ENCODE measurements at regions not wholly inside any gene's neighbourhood (a gene's known extent, or its start where the extent isn't known, plus 50 kb on each side); places are given as distances from the start of the nearest gene placed in this dataset.
"Not testable (repeated sequence)": the region's sequence is repeated elsewhere in the genome, so short reads cannot be mapped to it uniquely, and the experiment has no call there.

GRCh38 chr5:8829323-8830029 is 716.4 kb downstream of the SEMA5A start:
- peak in 1 of 4 donors; percentile 3 for DNase-seq (ENCODE audit: low read depth in 4 of 4, low spot score in 3 of 4)

- no peak for DNase-seq (ENCODE audit: low read depth in 4 of 4, low spot score in 3 of 4)
Measured at GRCh38 chr5:8831251-8831650, 714.6 kb downstream of the SEMA5A start.

- no peak for DNase-seq (ENCODE audit: low read depth in 4 of 4, low spot score in 3 of 4)
Measured at GRCh38 chr5:8831854-8832253, 714.0 kb downstream of the SEMA5A start.

DNA sequence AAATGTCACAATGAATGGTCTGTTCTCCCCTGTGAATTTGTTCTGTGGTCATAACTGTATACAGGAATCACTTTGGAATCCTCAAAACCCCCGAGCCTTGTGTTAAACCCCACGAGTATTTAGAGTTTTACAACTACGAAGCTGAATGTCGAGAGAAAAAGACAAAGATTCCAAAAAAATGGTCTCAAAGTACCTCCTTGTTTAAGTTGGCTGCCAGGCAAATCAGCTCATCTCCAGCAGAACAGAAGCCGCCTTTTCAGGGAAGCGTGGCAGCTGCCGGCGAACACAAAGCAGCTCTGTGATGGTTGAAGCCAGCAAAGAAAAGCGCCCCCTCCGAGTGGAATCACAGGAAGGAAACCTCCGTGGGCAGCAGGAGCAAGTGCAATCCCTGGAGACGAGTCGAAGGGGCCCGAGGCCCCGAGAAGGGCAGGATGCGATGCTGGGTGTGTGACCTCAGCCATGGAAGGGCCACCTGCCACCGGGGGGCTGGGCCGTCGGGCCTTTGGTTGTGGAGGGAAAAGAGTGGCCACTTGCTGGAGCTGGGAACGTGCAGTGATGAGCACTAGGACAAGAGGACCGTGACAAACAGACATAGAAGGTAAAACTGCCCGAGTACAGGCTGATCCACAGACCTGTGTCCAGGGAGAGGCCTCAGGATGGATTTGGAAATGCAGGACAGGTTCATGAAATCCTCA is 706.4 kb downstream of the SEMA5A start:
- no peak for DNase-seq (ENCODE audit: low read depth in 4 of 4, low spot score in 3 of 4)

- no peak for DNase-seq (ENCODE audit: low read depth in 4 of 4, low spot score in 3 of 4)
Measured at GRCh38 chr5:8840237-8840636, 705.6 kb downstream of the SEMA5A start.

- DNase-seq (ENCODE audit: low read depth in 4 of 4, low spot score in 3 of 4): not testable (repeated sequence)
Measured at GRCh38 chr5:8840746-8841145, 705.1 kb downstream of the SEMA5A start.

DNA sequence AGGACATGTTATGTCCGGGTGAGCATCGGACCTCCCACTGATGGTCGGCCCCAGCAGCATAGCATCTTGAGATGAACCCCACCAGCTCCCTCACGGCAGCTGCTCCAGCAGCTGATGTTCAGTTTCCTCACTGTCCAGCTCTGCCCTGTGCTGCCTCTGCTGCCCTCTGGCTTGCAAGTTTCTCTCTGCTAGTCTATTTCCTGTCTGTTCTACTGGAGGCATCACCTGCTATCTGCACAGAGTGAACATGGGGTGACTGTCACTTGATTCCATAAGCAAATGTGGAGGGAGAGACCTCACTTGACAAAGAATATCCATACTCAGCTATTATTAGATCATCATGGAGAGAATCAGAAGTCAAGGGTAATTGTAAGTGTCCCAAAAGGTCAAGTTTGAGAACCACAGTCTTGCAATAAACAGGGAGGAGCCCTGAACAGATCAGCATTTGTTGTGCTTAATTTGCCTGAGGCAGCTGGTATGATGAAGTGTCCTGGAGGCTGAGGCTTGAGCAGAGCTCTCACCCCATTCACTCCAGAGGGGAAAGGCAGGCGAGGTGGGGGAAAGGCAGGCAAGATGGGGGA is 702.8 kb downstream of the SEMA5A start:
- no peak for DNase-seq (ENCODE audit: low read depth in 4 of 4, low spot score in 3 of 4)

- DNase-seq (ENCODE audit: low read depth in 4 of 4, low spot score in 3 of 4): no peak
Measured at GRCh38 chr5:8843771-8844170, 702.1 kb downstream of the SEMA5A start.

GRCh38 chr5:8844206-8844605 is 701.7 kb downstream of the SEMA5A start:
- DNase-seq (ENCODE audit: low read depth in 4 of 4, low spot score in 3 of 4): no peak

GRCh38 chr5:8844847-8845246 is 701.0 kb downstream of the SEMA5A start:
- no peak for DNase-seq (ENCODE audit: low read depth in 4 of 4, low spot score in 3 of 4)

DNA sequence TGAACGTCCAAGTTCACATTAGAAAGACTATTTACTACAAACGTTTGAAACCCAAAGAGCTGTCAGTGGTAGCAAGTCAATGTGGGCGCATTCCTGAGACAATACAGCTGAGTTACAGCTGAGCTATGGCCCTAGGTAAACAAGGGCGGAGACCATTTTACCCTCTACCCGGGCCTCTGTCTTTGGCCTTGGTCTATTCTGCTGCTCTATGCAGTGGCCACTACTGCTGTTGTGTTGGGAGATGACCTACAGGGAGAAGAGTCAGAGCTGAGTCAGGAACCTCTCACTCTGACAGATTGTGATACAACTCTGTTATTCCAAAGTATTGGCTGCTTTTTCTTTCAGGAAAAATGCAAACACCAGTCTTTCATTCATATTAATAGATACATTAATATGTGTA is 700.6 kb downstream of the SEMA5A start:
- no peak for DNase-seq (ENCODE audit: low read depth in 4 of 4, low spot score in 3 of 4)

DNA sequence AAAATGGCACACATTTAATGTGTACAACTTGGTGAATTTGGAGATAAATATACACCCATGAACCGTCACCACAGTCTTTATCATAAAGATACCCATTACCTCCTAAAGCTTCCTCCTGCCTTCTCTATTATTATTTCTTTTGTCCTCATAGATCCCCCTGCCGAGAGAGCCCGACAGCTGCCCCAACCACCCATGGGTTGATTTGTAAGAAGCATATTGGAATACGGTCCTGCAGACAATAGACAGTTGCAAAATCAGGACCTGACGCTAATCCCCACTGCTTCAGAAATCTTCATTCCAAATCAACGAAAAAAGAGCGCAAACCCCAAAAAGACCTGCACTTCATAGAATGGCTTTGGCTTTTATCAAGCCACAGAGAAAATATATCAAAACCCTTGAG is 697.5 kb downstream of the SEMA5A start:
- DNase-seq (ENCODE audit: low read depth in 4 of 4, low spot score in 3 of 4): no peak

DNA sequence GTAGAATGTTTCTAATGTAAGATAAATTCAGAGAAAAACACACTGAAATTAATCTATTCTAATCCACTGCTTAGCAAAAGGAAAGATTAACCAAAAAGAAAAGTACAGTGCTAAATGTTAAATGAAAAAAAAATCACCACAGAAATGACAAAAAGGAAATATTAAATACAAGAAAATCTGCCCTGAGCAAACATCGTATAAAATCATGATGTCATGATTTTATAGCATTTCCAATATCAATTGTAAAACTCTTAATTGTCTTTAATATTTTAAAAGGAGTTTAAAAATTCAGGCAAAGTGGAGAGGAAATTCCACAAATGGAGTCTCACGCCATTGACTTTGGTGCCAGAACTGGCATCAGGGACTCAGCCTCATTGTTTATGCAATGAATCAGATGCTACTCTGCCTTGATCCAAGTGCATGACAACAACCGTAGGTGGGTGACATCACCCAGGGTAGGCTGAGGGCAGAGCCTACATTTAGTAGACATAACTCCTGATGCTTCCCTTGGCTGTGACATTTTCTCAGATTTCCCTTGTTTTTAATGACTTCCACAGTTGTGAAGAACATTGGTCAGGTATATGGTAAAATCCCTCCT is 696.8 kb downstream of the SEMA5A start:
- no peak for DNase-seq (ENCODE audit: low read depth in 4 of 4, low spot score in 3 of 4)

DNA sequence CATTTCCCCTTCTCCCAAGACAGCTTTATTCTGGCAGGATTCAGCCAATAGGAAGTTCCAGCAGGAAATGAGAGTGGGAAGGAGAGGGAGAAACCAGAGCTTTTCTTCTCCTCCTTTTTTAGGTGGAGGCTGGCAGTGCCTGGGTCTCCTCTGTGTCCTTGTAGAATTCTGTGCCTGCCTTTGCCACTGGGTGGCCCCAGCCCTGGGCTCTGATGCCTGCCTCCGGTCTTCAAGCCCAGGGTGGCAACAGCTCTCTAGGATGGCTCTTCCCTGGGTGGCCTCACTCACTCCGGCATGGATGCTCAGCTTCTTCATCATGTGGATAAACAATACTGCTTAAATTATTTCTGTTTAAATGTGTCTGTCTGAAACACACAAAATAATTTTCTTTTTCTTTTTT is 694.8 kb downstream of the SEMA5A start:
- no peak for DNase-seq (ENCODE audit: low read depth in 4 of 4, low spot score in 3 of 4)

- no peak for DNase-seq (ENCODE audit: low read depth in 4 of 4, low spot score in 3 of 4)
Measured at GRCh38 chr5:8857051-8857450, 688.8 kb downstream of the SEMA5A start.

GRCh38 chr5:8861764-8862163 is 684.1 kb downstream of the SEMA5A start:
- DNase-seq (ENCODE audit: low read depth in 4 of 4, low spot score in 3 of 4): no peak

DNA sequence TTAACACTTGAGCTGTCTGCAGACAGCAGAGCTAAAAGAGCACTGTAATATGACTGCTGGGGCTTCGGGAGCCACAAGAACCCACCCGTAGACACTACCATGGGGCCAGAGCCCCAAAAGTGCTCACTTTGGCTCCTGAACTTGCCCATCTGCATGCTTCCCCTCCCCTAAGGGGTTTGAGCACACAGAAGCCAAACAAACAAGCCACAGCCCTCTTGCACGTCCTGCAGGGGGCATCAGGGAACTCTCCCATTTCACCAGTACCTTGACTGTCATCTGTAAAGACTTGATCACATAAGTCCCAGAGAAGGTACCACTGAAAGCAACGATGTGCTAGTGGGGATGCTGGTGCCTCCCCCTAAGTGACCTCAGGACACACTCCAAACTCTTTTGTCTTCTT is 681.8 kb downstream of the SEMA5A start:
- no peak for DNase-seq (ENCODE audit: low read depth in 4 of 4, low spot score in 3 of 4)

- DNase-seq (ENCODE audit: low read depth in 4 of 4, low spot score in 3 of 4): no peak
Measured at GRCh38 chr5:8865266-8865665, 680.6 kb downstream of the SEMA5A start.

DNA sequence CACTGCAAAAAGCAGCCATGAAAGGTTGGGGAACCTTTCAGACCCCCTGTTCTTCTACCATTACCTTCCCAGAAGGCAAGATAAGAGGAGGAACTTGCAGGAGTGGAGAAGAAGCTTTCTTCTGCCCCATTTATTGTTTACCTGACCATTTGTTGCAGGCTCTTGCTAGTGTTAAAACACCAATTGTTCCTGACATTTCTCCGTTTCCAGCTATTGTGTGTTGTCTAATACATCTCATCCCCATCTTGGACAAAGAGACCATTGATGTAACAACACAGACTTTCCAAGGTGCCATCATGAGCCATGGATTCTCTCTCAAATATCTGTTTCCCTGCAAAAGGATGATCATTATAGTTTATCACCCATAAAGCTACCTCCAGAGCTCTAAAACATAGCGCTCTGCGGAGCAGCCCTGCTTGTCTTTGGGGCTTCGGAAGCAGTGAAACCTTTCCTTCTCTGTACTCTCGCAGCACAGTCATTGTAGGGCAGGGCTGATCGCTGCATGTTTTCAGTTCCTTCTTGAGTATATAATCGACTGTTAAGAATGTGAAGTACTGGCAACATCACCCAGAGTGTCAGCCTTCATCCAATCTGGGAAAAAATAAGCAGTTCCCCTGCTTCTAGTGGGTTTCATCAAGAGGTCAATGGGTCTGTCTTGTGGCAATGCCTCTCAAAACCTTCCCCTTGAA is 680.0 kb downstream of the SEMA5A start:
- no peak for DNase-seq (ENCODE audit: low read depth in 4 of 4, low spot score in 3 of 4)

GRCh38 chr5:8868283-8868682 is 677.6 kb downstream of the SEMA5A start:
- DNase-seq (ENCODE audit: low read depth in 4 of 4, low spot score in 3 of 4): no peak

GRCh38 chr5:8869932-8870331 is 675.9 kb downstream of the SEMA5A start:
- DNase-seq (ENCODE audit: low read depth in 4 of 4, low spot score in 3 of 4): no peak

Data from right renal pelvis (tissue), 4 donors.